OCI-M1 (cell line): ENCODE measurements at regions not wholly inside any gene's neighbourhood (a gene's known extent, or its start where the extent isn't known, plus 50 kb on each side); places are given as distances from the start of the nearest gene placed in this dataset.
"Not testable (repeated sequence)": the region's sequence is repeated elsewhere in the genome, so short reads cannot be mapped to it uniquely, and the experiment has no call there.

Experiments used
- DNase-seq: peaks from one replicate; lab custom pipeline; 2025; lab: John Stamatoyannopoulos, UW

GRCh38 chr4:54852054-54852453 lies 194.3 kb downstream of the KIT start:
- DNase-seq, result no peak

- DNase-seq, result no peak
These were observed 187.2 kb downstream of the KIT start for GRCh38 chr4:54844911-54845310.

GRCh38 chr4:54843946-54844345 lies 186.2 kb downstream of the KIT start:
- no peak for DNase-seq

- no peak for DNase-seq
These were observed 185.3 kb downstream of the KIT start for GRCh38 chr4:54843106-54843505.

GRCh38 chr4:54842656-54843055 lies 184.9 kb downstream of the KIT start:
- DNase-seq, result no peak

GRCh38 chr4:54842226-54842625 lies 184.5 kb downstream of the KIT start:
- peak; percentile 6 for DNase-seq

- peak; percentile 44 for DNase-seq
These were observed 183.4 kb downstream of the KIT start for GRCh38 chr4:54840992-54841768.

- peak; percentile 20 for DNase-seq
These were observed 182.7 kb downstream of the KIT start for GRCh38 chr4:54840430-54840829.

- DNase-seq, result no peak
These were observed 180.5 kb downstream of the KIT start for GRCh38 chr4:54838301-54838700.

GRCh38 chr4:54837576-54838140 lies 179.9 kb downstream of the KIT start:
- no peak for DNase-seq

- DNase-seq, result not testable (repeated sequence)
These were observed 170.6 kb downstream of the KIT start for GRCh38 chr4:54828361-54828760.

- no peak for DNase-seq
These were observed 165.9 kb downstream of the KIT start for GRCh38 chr4:54823616-54824015.

- no peak for DNase-seq
These were observed 161.3 kb downstream of the KIT start for GRCh38 chr4:54819034-54819433.

- DNase-seq, result no peak
These were observed 160.7 kb downstream of the KIT start for GRCh38 chr4:54818481-54818880.

- DNase-seq, result no peak
These were observed 155.9 kb downstream of the KIT start for GRCh38 chr4:54813674-54814073.

GRCh38 chr4:54806351-54806750 lies 148.6 kb downstream of the KIT start:
- DNase-seq, result no peak

- DNase-seq, result no peak
These were observed 144.6 kb downstream of the KIT start for GRCh38 chr4:54802336-54802735.

- DNase-seq, result peak; percentile 54
These were observed 143.2 kb downstream of the KIT start for GRCh38 chr4:54800831-54801530.

GRCh38 chr4:54794579-54794978 lies 136.8 kb downstream of the KIT start:
- no peak for DNase-seq

- DNase-seq, result no peak
These were observed 136.2 kb downstream of the KIT start for GRCh38 chr4:54793856-54794422.
